ENCODE measurements at regions not wholly inside any gene's neighbourhood (a gene's known extent, or its start where the extent isn't known, plus 50 kb on each side); places are given as distances from the start of the nearest gene placed in this dataset.

GRCh38 chr3:143910756-143911155 lies 60.9 kb upstream of the DIPK2A start:
- TF ChIP-seq CTCF (IDR thresholded peaks at IDR 0.05; ENCODE audit: insufficient read depth, low read length) (no peak), SPI1 (IDR thresholded peaks at IDR 0.05; ENCODE audit: borderline replicate concordance, low read depth) (no peak), GABPA (IDR thresholded peaks at IDR 0.05; ENCODE audit: low read depth) (no peak)
